GDM1 (cell line): ENCODE measurements at regions not wholly inside any gene's neighbourhood (a gene's known extent, or its start where the extent isn't known, plus 50 kb on each side); places are given as distances from the start of the nearest gene placed in this dataset.
"Not testable (repeated sequence)": the region's sequence is repeated elsewhere in the genome, so short reads cannot be mapped to it uniquely, and the experiment has no call there.

Experiments used
- DNase-seq: peaks from one replicate; lab custom pipeline; 2025; lab: John Stamatoyannopoulos, UW

GRCh38 chr9:88872192-88872946 lies 118.9 kb upstream of the S1PR3 start:
- DNase-seq = no peak

- DNase-seq = no peak
Measured at GRCh38 chr9:88873635-88874034, 117.6 kb upstream of the S1PR3 start.

DNA sequence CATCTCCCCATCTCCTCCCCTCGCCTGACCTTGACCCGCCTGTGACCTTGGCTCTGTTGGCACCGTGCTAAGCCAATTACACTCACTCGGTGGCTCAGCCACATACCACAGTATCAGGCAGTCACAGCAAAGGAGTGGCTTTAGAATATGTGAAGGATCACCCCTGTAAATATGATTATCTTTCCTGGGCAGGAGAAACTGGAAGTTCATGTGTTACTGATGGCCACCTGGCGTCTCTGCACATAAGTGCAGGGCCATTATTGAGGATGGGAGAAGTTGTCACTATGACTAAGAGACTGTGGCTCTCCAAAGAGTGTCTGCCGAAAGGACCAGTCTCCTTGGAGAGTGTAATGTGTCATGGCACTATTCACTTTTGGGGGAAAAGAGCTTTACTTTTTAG lies 116.9 kb upstream of the S1PR3 start:
- no peak for DNase-seq

- DNase-seq = no peak
Measured at GRCh38 chr9:88875400-88876120, 115.7 kb upstream of the S1PR3 start.

GRCh38 chr9:88880199-88880598 lies 111.1 kb upstream of the S1PR3 start:
- no peak for DNase-seq

DNA sequence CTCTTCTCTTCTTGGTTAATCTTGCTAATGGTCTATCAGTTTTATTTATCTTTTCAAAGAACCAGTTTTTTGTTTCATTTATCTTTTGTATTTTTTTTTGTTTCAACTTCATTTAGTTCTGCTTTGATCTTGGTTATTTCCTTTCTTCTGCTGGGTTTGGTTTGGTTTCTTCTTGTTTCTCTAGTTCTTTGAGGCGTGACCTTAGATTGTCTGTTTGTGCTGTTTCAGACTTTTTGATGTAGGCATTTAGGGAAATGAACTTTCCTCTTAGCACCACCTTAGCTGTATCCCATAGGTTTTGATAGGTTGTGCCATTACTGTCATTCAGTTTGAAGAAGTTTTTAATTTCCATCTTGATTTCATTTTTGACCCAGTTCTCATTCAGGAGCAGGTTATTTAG lies 107.0 kb upstream of the S1PR3 start:
- DNase-seq = not testable (repeated sequence)

GRCh38 chr9:88886762-88887161 lies 104.5 kb upstream of the S1PR3 start:
- not testable (repeated sequence) for DNase-seq

DNA sequence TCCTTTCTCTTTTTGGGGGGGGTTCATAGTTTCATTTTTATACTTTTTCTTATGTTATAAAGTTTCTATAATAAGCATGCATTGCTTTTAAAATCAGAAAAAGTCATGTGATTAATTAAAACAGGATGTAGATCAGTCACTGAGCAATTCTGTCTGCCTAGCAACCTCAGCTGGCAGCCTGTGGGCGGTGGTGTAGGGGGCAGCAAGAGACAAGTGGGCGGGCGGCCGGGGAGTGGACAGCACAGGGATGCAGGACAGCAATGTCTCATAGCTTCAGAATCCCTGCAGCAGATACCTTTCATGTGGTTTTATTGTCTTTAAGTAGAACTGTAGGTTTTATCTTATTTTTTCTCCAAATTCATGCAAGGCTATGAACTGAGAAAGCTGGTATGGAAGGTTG lies 101.9 kb upstream of the S1PR3 start:
- DNase-seq = no peak

DNA sequence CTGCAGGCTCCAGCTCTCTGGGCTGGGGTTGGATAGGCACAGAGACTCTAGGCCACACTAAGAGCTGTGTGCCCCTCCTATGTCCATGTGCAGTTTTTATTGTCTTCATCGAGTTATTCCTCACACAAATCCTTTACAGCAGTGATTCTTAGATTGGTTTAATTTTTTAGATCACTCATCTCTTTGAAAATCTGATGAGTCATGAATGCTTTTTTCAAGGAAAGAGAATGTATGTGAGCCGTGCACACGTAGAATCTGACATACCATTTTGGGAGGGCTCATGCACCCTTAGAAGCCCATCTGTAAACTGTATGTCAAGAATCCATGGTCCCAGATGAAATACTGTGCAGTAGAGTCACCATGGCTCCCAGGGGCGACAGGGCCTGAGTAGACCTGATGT lies 100.7 kb upstream of the S1PR3 start:
- DNase-seq = no peak

DNA sequence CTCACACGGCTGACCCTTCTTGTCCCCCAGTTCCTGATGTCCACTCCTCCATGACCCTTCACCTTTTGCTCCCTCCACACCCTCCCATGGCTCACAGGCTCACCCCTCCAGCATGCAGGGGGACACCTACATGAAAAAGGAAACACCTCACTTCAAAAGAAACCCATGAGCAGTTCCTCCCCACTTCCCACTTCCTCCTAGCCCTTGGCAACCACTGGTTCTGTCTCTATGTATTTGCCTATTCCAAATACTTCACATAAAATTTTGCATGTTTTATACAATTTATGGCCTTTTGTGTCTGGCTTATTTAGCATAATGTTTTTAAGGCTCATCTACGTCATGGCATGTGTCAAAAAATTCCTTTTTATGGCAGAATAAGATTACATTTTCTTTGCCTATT lies 100.2 kb upstream of the S1PR3 start:
- DNase-seq = no peak

- no peak for DNase-seq
Measured at GRCh38 chr9:88892724-88893123, 98.5 kb upstream of the S1PR3 start.

- no peak for DNase-seq
Measured at GRCh38 chr9:88897081-88897480, 94.2 kb upstream of the S1PR3 start.

DNA sequence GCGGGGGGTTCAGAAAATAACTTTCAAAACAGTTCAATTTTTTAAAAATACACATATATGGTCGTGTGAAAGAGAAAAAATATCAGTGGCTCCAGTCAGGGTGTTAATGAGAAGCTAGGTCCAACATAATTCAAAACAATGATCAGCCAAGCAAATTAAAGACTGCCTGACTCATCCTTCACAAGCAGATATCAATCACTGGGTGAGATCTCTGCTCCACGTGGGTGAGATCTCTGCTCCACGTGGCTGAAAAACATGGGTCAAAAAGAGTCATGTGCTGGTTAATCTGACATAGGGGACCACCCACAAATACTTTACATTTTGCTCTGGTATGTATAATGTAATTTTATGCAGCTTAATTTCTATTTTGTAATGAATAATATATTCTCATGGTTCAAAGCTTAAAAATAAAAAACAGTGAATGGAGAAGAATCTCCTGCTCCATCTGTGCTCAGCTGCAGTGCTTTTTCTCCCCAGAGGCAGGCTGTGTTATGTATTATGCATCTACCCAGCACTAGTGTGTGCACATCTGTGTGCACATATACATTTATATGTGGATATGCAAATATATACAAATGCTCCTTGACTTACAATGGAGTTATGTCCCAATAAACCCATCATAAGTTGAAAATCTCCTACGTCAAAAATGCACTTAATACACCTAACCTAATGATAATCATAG lies 93.1 kb upstream of the S1PR3 start:
- DNase-seq = no peak

DNA sequence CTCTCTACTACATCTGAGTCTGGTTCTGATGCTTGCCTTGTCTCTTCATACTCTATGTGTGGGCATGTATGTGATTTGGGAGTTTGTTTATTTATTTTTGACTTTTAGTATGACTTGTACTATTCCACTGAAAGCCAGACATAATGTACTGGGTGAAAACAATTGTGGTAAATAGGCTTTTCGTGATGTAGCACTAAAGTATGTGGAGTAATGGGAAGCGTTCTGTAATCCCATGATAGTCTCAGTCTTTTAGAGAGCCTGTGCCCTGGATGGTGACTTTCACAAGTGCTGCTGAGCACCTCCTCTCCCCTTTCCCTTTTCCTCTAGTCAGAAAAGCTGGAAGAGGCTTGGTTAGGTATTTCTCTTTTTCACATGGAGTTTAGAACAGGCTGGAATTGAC lies 85.8 kb upstream of the S1PR3 start:
- DNase-seq = no peak

DNA sequence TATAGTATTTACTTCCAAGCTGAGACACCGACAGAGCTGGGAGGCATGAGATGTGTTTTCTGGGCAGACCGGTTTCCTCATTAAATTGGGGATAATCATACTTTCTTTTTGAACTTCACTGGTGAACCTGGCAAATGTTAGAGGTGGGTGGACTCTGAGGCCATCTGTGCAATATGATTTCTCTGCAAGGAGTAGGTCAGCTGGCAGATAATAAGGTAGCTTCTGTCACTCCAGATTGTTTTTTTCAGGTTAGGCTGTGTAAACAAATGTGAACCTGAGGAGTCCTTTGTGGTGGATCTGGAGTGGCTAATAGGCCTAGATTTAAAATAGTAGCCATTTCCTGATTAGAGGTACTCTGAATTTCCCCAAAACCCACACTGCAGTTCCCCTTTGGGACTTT lies 75.4 kb upstream of the S1PR3 start:
- no peak for DNase-seq

DNA sequence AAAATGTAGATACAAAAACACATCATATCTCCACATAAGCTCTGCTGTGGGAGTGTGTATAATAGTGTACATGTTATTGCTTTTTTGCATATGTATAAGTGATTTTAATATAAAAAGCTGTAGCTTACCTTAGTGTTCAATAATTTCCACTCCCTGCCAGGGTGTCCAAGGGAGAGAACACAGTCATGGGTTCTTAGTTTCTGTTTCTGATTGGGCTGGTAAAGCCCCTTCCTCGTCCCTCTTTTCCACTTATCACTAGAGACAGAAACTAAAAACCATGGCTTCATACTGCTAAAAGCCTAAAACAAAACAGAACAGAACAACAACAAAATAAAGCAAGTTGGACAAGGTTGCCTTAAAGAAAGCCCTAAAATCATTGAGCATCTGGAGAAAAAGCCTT lies 74.4 kb upstream of the S1PR3 start:
- DNase-seq = no peak

GRCh38 chr9:88917375-88917774 lies 73.9 kb upstream of the S1PR3 start:
- DNase-seq = no peak

GRCh38 chr9:88918537-88918936 lies 72.7 kb upstream of the S1PR3 start:
- not testable (repeated sequence) for DNase-seq

- DNase-seq = no peak
Measured at GRCh38 chr9:88920645-88921044, 70.6 kb upstream of the S1PR3 start.

DNA sequence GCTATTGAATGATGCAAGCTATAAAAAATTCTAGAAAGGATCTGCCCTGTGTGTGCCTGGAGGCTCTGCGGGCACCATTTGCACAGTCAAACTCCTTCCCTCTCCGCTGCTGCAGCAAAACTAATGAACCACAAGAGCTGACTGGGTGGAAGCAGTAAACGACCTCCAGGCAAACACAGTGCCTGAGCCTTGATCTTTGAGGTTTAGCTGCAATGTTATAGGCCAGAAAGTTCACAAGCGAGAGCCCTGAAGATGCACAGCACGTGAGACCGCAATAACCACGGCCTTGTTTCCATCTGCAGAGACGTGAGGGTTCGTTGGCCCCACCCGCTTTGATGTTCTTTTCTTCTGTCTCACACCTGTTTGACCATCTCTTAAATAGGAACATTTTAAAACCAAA lies 69.2 kb upstream of the S1PR3 start:
- DNase-seq = no peak

GRCh38 chr9:88923092-88923491 lies 68.2 kb upstream of the S1PR3 start:
- DNase-seq = no peak

- no peak for DNase-seq
Measured at GRCh38 chr9:88923653-88924288, 67.5 kb upstream of the S1PR3 start.

DNA sequence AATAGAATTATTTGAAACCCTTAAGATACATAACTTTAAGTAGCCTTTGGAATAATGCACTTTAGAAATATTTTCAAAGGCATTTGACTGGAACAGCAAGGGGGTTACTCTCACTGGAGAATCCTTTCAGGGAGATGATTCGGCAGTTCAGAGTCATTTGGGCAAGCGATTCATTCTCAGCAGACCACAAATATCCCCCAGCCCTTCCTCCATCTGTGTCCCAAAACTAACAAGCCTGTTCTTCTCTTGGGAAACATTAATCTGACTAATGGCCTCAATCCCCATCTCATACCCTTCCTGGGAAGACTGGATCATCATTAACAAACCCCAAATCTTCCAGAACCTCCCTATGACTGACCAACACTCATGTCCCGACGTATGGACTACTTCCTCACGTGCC lies 65.8 kb upstream of the S1PR3 start:
- no peak for DNase-seq
